DMS 273 (cell line): ENCODE measurements at regions not wholly inside any gene's neighbourhood (a gene's known extent, or its start where the extent isn't known, plus 50 kb on each side); places are given as distances from the start of the nearest gene placed in this dataset.
"Not testable (repeated sequence)": the region's sequence is repeated elsewhere in the genome, so short reads cannot be mapped to it uniquely, and the experiment has no call there.

Experiments used
- DNase-seq: peaks from one replicate; lab custom pipeline; 2025; ENCODE audit not compliant: unreplicated experiment; lab: John Stamatoyannopoulos, UW

DNA sequence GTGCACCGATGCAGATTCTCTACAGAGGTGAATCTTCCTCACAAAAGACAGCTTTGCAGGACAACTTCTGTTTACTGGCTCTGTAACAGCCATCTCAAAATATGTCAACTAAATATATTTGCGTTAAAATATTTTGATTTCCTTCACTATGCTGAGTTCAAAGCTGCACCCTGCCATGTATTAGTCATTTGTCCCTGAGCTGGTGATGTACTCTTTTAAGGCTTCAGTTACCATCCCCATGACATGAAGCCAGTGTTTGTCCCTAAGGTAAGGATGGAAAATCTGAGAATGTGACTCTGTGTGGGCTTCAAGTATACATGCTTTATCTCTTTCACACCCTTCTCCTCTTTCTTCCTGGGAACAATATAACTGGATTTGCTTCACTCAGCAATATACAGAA lies 70.2 kb upstream of the BTG3 start:
- no peak for DNase-seq

DNA sequence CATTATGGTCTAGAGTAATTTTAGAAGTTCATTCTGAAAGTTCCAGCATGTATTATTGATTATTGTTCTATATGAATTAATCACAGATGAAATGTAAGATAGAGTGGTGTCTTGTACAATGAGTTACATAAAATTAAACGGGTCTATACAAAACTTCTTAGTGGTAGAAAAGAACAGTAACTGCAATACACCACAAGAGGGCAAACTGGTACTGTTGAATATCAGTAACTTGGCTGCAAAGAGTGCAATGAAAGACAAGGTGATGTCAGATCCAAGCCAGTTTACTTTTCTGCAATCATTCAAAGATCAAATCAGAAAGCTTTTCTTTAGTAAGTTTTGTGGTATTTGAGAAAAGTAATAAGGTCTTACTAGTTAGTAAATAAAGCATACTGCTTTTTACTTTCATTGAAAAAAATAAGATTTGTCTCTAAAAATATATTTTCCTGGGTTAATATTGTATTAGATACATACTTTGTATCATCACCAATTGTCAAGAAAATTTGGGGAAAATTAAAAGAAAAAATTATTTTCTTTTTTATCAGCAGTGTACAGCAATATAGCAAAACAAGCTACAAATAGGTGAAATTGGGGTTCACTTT lies 66.4 kb upstream of the BTG3 start:
- peak; percentile 75 for DNase-seq

DNA sequence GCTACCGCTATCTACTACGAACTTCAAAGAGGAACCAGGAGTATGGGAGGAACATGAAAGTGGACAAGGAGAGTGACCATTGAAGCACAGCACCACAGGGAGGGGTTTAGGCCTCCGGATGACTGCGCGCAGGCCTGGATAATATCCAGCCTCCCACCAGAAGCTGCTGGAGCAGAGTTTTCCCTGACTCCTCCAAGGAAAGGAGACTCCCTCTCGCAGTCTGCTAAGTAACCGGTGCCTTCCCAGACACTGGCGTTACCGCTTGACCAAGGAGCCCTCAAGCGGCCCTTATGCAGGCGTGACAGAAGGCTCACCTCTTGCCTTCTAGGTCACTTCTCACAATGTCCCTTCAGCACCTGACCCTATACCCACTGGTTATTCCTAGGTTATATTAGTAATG lies 64.2 kb upstream of the BTG3 start:
- not testable (repeated sequence) for DNase-seq

DNA sequence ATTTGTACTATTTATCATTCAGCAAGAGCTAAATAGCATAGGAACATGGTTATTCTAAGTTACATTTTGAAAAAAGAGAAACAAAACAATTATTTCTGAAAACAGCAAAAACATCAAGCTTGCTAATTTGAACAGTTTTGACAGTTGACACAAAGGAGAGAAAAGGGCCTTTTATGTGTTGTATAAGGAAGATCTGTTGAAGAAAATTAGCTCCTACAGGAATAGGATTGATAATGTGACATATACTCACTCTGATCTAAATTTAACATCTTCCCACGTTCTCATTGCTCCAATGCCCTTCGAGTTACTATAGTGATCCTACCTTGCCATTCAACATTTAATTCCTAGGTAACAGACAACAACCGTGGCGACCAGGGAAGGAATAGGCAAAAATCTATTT lies 61.4 kb upstream of the BTG3 start:
- no peak for DNase-seq

DNA sequence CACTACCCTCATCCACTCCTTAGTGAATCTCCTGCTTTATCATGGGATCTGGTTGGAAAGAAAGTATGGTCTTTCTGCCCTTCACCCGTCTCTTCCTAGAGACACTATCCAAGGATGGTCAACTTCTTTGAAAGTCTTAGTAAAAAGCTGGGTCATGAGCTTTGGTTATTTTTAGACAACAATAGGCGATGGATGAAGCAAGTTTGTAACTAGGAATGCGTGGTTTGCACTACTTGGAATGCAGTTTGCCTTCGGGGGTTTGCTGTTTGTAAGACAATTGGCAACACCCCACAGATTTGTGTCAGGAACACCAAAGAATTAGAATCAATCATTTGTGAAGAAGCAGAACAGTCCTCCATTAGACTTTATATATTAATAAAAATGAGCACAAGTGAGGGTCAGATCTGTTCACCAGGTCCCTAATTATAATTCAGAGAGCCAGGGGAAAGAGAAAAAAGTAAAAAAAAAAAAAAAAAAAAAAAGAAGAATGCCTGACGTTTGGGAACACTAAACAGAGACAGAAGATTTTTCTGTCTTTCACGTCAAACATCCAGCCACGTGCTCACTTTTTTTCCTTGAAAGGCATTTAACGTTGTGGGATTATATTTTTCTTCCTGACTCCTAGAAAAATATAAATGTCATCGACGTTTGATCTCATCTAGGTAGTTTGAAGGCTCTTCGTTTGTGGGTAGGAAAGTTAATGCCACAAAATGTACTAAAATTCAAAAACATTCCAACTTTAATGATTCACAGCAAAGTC lies 60.7 kb upstream of the BTG3 start:
- no peak for DNase-seq

DNA sequence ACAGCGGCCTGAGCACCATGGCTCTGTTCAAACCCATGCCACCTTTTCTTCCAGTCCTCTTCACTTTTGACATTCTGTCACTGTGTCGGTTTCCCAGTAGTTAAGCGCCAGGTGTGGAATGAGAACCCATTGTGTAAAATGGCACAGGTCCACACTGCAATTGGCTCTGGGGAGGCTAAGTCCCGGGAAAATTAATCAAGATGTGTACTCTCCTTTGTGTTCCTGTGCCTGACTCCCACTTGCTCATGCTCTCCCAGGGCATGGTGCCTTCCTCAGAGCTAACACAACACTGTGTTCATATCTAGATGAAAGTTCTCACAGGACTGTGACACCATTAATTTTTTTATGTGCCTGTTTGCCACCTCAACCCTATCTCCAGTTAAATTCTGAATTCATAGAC lies 59.0 kb upstream of the BTG3 start:
- DNase-seq, result no peak

DNA sequence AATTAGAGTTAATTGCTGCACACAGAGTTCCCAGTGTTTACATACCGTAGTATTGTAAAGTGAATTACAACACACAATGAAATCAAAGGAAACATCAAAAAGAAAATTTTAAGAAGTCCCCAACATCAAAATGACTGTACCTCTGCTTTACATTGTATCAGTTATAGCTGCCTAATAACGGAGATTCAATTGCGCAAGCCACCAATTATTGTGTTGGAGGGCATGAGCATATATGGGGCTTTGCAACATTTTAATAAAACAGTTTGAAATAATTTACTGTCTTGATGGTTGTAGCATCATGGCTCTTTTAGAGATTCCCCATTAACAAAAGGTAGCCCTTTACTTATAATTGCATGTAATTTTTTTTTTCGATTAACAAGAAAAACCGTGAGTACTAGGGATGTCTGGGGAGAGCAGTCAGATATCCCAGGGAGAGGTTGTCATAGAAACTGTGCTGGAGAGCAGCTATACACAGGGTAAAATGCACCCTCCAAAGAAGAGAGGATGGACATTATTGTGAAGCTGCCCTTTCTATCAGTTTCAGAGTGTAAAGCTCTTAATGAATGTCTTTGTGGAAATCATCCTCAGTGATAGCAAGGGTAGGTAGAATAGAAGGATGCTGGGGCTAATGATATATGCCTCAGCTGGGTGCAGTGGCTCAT lies 55.9 kb upstream of the BTG3 start:
- no peak for DNase-seq

DNA sequence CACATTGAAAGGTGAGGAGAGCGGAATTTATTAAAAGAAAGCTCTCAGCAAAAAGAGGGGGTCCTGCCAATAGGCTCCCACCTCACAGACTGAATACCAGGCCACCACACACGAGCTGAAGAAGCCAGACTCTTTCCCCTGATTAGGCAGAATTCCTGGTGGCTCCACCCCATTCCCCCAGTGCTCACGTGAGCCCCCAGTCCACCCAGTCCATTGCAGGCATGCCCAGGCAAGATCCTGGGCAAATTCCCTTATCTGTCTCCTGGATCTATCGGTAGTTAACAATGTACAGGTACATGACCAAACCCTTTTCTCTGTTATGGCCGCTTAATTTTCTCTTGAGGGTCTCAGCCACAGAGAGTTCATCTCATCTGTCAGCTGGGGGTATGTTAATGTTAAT lies 54.6 kb upstream of the BTG3 start:
- DNase-seq, result no peak
